Testis (tissue), 2 donors: ENCODE measurements at regions not wholly inside any gene's neighbourhood (a gene's known extent, or its start where the extent isn't known, plus 50 kb on each side); places are given as distances from the start of the nearest gene placed in this dataset.

ENCODE experiments used
- CTCF ChIP-seq, 3 experiments: fragments of 450-650 bp in 2 of 3; fragments of 200-600 bp in 1 of 3; sonication (generic) in 1 of 3; IDR thresholded peaks; one replicate each; pipeline ENCODE4 v1.5.1; 2016 to 2019; ENCODE audit warnings: antibody characterized with exemption in 3 of 3, mild to moderate bottlenecking in 2 of 3, moderate library complexity in 1 of 3
- POLR2A ChIP-seq: fragments of 450-650 bp; IDR thresholded peaks from one replicate; pipeline ENCODE4 v1.6.1; 2017; ENCODE audit warnings: antibody characterized with exemption, mild to moderate bottlenecking, moderate library complexity

- TF ChIP-seq CTCF (IDR thresholded peaks at IDR 0.05) (no peak), POLR2A (no peak)
Observed at GRCh38 chr7:117951691-117952280, 78.5 kb upstream of the CTTNBP2 start.
